Activated T-cell treated with anti-CD3 and anti-CD28 coated beads, Interleukin-2, amount 50 U/mL, for 4 hours (primary cell): ENCODE measurements at regions not wholly inside any gene's neighbourhood (a gene's known extent, or its start where the extent isn't known, plus 50 kb on each side); places are given as distances from the start of the nearest gene placed in this dataset.

ENCODE experiments used
- ATAC-seq, 2 donors: fragments of 200-7000 bp; cut with Tn5 transposase; one replicate each; pipeline ENCODE4 v1.10.0; 2021
- DNase-seq: peaks from one replicate; pipeline ENCODE4 v3.0.0-alpha.2; 2020
- H3K27me3 Mint-ChIP-seq: one replicate; pipeline ENCODE4 v1.8.0; 2021; ENCODE audit warnings: low read depth, mixed read lengths
- H3K36me3 Mint-ChIP-seq: one replicate; pipeline ENCODE4 v1.8.0; 2022; ENCODE audit warnings: mixed read lengths; ENCODE audit not compliant: insufficient read depth
- H3K4me1 Mint-ChIP-seq: one replicate; pipeline ENCODE4 v1.8.0; 2021; ENCODE audit warnings: low read depth, mixed read lengths
- H3K4me3 Mint-ChIP-seq: one replicate; pipeline ENCODE4 v1.8.0; 2021; ENCODE audit warnings: mild to moderate bottlenecking, moderate library complexity, mixed read lengths
- H3K9me3 Mint-ChIP-seq: one replicate; pipeline ENCODE4 v1.8.0; 2021; ENCODE audit warnings: mixed read lengths

GRCh38 chr15:94028121-94028520 is 203.2 kb upstream of the MCTP2 start:
- no peak for ATAC-seq
- H3K27me3 Mint-ChIP-seq, result peaks cover 18% of the 10 kb centered on the region
- H3K36me3 Mint-ChIP-seq, result no peaks in the 10 kb centered on the region
- no peaks in the 10 kb centered on the region for H3K4me1 Mint-ChIP-seq
- no peak for DNase-seq
- H3K9me3 Mint-ChIP-seq, result no peaks in the 10 kb centered on the region
- H3K4me3 Mint-ChIP-seq, result no peak overlapping the region

- Mint-ChIP-seq H3K9me3 (no peaks in the 10 kb centered on the region), H3K4me1 (no peaks in the 10 kb centered on the region), H3K27me3 (peaks cover 18% of the 10 kb centered on the region), H3K4me3 (no peak overlapping the region), H3K36me3 (no peaks in the 10 kb centered on the region)
- no peak for ATAC-seq
- DNase-seq, result no peak
Measured at GRCh38 chr15:94027581-94027980, 203.8 kb upstream of the MCTP2 start.

- ATAC-seq, result no peak
- Mint-ChIP-seq H3K9me3 (no peaks in the 10 kb centered on the region), H3K4me1 (no peaks in the 10 kb centered on the region), H3K36me3 (no peaks in the 10 kb centered on the region), H3K4me3 (no peak overlapping the region), H3K27me3 (peaks cover 19% of the 10 kb centered on the region)
- no peak for DNase-seq
Measured at GRCh38 chr15:94026458-94027304, 204.7 kb upstream of the MCTP2 start.

GRCh38 chr15:94023531-94023930 is 207.8 kb upstream of the MCTP2 start:
- H3K9me3 Mint-ChIP-seq, result no peaks in the 10 kb centered on the region
- ATAC-seq, result no peak
- H3K4me3 Mint-ChIP-seq, result no peak overlapping the region
- no peak for DNase-seq
- H3K4me1 Mint-ChIP-seq, result no peaks in the 10 kb centered on the region
- H3K27me3 Mint-ChIP-seq, result peaks cover 19% of the 10 kb centered on the region
- no peaks in the 10 kb centered on the region for H3K36me3 Mint-ChIP-seq

- DNase-seq, result no peak
- Mint-ChIP-seq H3K4me3 (no peak overlapping the region), H3K9me3 (no peaks in the 10 kb centered on the region), H3K36me3 (no peaks in the 10 kb centered on the region), H3K27me3 (peaks cover 13% of the 10 kb centered on the region), H3K4me1 (no peaks in the 10 kb centered on the region)
- ATAC-seq, result no peak
Measured at GRCh38 chr15:94021621-94022320, 209.6 kb upstream of the MCTP2 start.

- peaks cover 8% of the 10 kb centered on the region for H3K9me3 Mint-ChIP-seq
- no peaks in the 10 kb centered on the region for H3K36me3 Mint-ChIP-seq
- peaks cover 7% of the 10 kb centered on the region for H3K27me3 Mint-ChIP-seq
- no peak for ATAC-seq
- no peak overlapping the region for H3K4me3 Mint-ChIP-seq
- no peaks in the 10 kb centered on the region for H3K4me1 Mint-ChIP-seq
- DNase-seq, result no peak
Measured at GRCh38 chr15:94019062-94019461, 212.3 kb upstream of the MCTP2 start.

GRCh38 chr15:94015324-94015723 is 216.0 kb upstream of the MCTP2 start:
- Mint-ChIP-seq H3K36me3 (no peaks in the 10 kb centered on the region), H3K27me3 (peaks cover 4% of the 10 kb centered on the region), H3K4me3 (no peak overlapping the region), H3K9me3 (peaks cover 8% of the 10 kb centered on the region), H3K4me1 (peaks cover 4% of the 10 kb centered on the region)
- ATAC-seq (no peak), DNase-seq (no peak)

- Mint-ChIP-seq H3K9me3 (no peaks in the 10 kb centered on the region), H3K27me3 (peaks cover 2% of the 10 kb centered on the region), H3K4me3 (no peak overlapping the region), H3K36me3 (no peaks in the 10 kb centered on the region), H3K4me1 (peaks cover 4% of the 10 kb centered on the region)
- DNase-seq, result no peak
- no peak for ATAC-seq
Measured at GRCh38 chr15:94008104-94009074, 223.0 kb upstream of the MCTP2 start.

GRCh38 chr15:94004697-94005096 is 226.7 kb upstream of the MCTP2 start:
- Mint-ChIP-seq H3K27me3 (peaks cover 2% of the 10 kb centered on the region), H3K4me3 (no peak overlapping the region), H3K36me3 (no peaks in the 10 kb centered on the region), H3K4me1 (no peaks in the 10 kb centered on the region), H3K9me3 (no peaks in the 10 kb centered on the region)
- ATAC-seq (no peak), DNase-seq (no peak)

- Mint-ChIP-seq H3K36me3 (no peaks in the 10 kb centered on the region), H3K4me1 (no peaks in the 10 kb centered on the region), H3K4me3 (no peak overlapping the region), H3K27me3 (no peaks in the 10 kb centered on the region), H3K9me3 (no peaks in the 10 kb centered on the region)
- DNase-seq (no peak), ATAC-seq (no peak)
Measured at GRCh38 chr15:94002041-94002440, 229.3 kb upstream of the MCTP2 start.

GRCh38 chr15:94001255-94001801 is 230.0 kb upstream of the MCTP2 start:
- ATAC-seq, result no peak
- no peak overlapping the region for H3K4me3 Mint-ChIP-seq
- no peaks in the 10 kb centered on the region for H3K9me3 Mint-ChIP-seq
- no peaks in the 10 kb centered on the region for H3K36me3 Mint-ChIP-seq
- no peaks in the 10 kb centered on the region for H3K27me3 Mint-ChIP-seq
- DNase-seq, result no peak
- no peaks in the 10 kb centered on the region for H3K4me1 Mint-ChIP-seq

GRCh38 chr15:94000606-94001005 is 230.8 kb upstream of the MCTP2 start:
- H3K9me3 Mint-ChIP-seq, result no peaks in the 10 kb centered on the region
- no peak for DNase-seq
- no peak for ATAC-seq
- no peak overlapping the region for H3K4me3 Mint-ChIP-seq
- H3K36me3 Mint-ChIP-seq, result no peaks in the 10 kb centered on the region
- no peaks in the 10 kb centered on the region for H3K4me1 Mint-ChIP-seq
- H3K27me3 Mint-ChIP-seq, result no peaks in the 10 kb centered on the region

GRCh38 chr15:93997071-93997658 is 234.2 kb upstream of the MCTP2 start:
- H3K4me1 Mint-ChIP-seq, result no peaks in the 10 kb centered on the region
- H3K9me3 Mint-ChIP-seq, result no peaks in the 10 kb centered on the region
- peaks cover 5% of the 10 kb centered on the region for H3K27me3 Mint-ChIP-seq
- ATAC-seq (no peak), DNase-seq (no peak)
- no peak overlapping the region for H3K4me3 Mint-ChIP-seq
- H3K36me3 Mint-ChIP-seq, result no peaks in the 10 kb centered on the region
